Mammary epithelial cell (primary cell): ENCODE measurements at regions not wholly inside any gene's neighbourhood (a gene's known extent, or its start where the extent isn't known, plus 50 kb on each side); places are given as distances from the start of the nearest gene placed in this dataset.

Experiments used
- CTCF ChIP-seq, 2 donors: IDR thresholded peaks in 1 of 2; conservative IDR thresholded peaks in 1 of 2; 2 replicates each; pipeline ENCODE4 v1.5.1; 2011 to 2012; ENCODE audit warnings: inconsistent platforms in 2 of 2, low read length in 2 of 2, mild to moderate bottlenecking in 2 of 2, control low read depth in 1 of 2, low read depth in 1 of 2; ENCODE audit not compliant: insufficient read depth in 1 of 2; ENCODE audit errors: extremely low read depth in 1 of 2
- EZH2 ChIP-seq: IDR thresholded peaks from 2 replicates; pipeline ENCODE4 v1.6.1; 2012; ENCODE audit warnings: low read length, inconsistent platforms, borderline replicate concordance

DNA sequence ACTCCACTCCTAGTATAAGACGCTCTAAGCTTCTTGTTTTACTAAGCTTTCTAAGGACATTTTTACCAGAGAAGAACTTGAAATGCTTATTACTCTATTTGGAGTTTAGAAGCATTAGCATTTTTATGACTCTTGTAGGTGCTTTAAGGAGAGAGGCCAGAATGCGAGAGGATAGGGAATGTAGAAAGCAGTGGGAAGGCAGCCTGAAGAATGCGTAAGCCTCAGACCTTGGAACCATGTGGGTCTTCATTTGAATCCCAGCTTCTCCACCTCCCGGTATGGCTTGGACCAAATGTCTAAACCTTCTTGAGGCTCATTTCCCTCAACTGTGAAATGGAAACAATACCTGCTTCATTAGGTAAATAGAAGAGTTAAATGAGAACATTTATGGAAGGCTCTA, 60.0 kb upstream of the AMOTL1 start:
- TF ChIP-seq CTCF (conservative IDR thresholded peaks at IDR 0.05 in 1 of 2, IDR thresholded peaks at IDR 0.05 in 1 of 2; ENCODE audit: extremely low read depth in 1 of 2, insufficient read depth in 1 of 2, low read depth in 1 of 2, low read length in 2 of 2) (no peak), EZH2 (no peak)
